ENCODE measurements at regions not wholly inside any gene's neighbourhood (a gene's known extent, or its start where the extent isn't known, plus 50 kb on each side); places are given as distances from the start of the nearest gene placed in this dataset.
"Not testable (repeated sequence)": the region's sequence is repeated elsewhere in the genome, so short reads cannot be mapped to it uniquely, and the experiment has no call there.

DNA sequence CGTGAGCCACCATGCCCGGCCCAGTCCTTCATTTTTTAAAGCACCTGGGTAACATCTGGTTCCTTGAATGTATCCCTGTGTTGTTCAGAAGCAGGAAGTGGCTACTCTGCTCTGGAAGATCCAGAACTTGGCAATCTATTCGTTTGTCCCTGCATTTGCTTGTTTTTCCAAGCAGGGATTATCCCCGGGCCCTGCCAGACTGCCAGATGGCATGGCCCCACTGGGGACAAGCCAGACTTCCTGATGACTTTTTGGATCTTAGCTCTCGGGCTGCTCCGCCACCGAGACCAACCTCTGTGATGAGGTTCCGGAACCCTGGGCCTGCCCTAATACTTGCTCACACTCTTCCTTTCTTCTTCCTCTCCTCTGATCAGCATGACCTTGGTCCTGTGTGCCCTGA is 496.7 kb downstream of the TYW1 start:
- no peak for DNase-seq (ENCODE audit: low read depth, low spot score)
- CTCF ChIA-PET, result no interaction called here
- POLR2A ChIA-PET, result no interaction called here
- no peak for TF ChIP-seq CTCF (IDR thresholded peaks at IDR 0.05; ENCODE audit: insufficient read depth, low read length, missing control alignments)
- H3K4me3 ChIP-seq (ENCODE audit: low read depth, low read length), result no peak overlapping the region

DNA sequence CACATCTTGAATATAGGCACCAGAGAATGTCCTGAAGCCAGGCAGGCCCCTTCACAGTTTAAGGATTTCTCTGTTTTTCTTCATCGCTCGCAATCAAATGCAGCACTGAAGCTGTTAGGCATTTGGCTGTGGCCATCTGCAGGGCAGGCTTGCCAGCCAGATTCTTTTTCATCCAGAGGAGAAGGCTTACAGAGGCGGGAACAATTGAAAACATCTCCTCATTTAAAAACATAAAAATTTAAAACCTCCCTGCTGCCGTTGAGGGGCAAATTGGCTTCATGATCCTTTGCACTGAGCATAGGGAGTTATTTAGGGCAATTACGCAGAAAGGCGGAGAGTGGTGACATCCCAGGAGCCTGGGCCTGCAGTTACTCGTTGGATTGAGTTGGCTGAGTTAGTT is 500.0 kb downstream of the TYW1 start:
- DNase-seq (ENCODE audit: low read depth, low spot score), result no peak
- ChIA-PET CTCF (no interaction called here), POLR2A (no interaction called here)
- TF ChIP-seq CTCF (IDR thresholded peaks at IDR 0.05; ENCODE audit: insufficient read depth, low read length, missing control alignments), result no peak
- H3K4me3 ChIP-seq (ENCODE audit: low read depth, low read length), result no peak overlapping the region

DNA sequence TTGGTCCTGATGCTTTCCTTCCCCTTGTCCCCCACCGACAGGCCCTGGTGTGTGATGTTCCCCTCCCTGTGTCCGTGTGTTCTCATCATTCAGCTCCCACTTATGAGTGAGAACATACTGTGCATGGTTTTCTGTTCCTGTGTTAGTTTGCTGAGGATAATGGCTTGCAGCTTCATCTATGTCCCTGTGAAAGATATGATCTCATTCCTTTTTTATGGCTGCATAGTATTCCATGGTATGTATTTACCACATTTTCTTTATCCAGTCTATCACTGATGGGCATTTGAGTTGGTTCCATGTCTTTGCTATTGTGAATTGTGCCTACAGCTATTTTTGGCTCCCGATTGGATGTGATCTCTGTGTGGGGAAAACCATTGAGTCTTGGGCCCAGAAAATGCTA is 501.3 kb downstream of the TYW1 start:
- H3K4me3 ChIP-seq (ENCODE audit: low read depth, low read length); CTCF ChIA-PET; DNase-seq (ENCODE audit: low read depth, low spot score); POLR2A ChIA-PET: not testable (repeated sequence)

DNA sequence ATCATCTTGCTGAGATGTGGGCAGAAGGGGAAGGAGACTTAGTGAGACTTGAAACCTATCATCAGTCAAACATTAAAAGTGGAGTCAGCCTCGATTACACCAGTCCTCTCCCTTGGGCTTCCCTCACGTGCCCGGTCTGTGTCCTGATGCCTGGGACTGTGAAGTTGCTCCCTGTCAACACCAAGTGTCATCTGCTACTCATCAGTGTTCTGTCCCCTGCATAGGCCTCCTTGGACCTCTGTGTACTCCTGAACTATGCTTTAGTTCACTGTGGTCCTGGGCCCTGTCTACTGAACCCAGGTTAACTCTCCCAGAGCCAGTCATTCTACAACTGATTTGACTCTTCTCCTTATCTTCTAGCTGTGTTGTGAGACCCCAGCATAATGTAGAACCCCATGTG is 506.3 kb downstream of the TYW1 start:
- ChIA-PET POLR2A (no interaction called here), CTCF (no interaction called here)
- no peak overlapping the region for H3K4me3 ChIP-seq (ENCODE audit: low read depth, low read length)
- DNase-seq (ENCODE audit: low read depth, low spot score), result no peak
- no peak for TF ChIP-seq CTCF (IDR thresholded peaks at IDR 0.05; ENCODE audit: insufficient read depth, low read length, missing control alignments)

GRCh38 chr7:67505449-67505848 is 508.8 kb downstream of the TYW1 start:
- CTCF ChIA-PET, result no interaction called here
- TF ChIP-seq CTCF (IDR thresholded peaks at IDR 0.05; ENCODE audit: insufficient read depth, low read length, missing control alignments), result no peak
- no peak overlapping the region for H3K4me3 ChIP-seq (ENCODE audit: low read depth, low read length)
- no peak for DNase-seq (ENCODE audit: low read depth, low spot score)
- POLR2A ChIA-PET, result no interaction called here

DNA sequence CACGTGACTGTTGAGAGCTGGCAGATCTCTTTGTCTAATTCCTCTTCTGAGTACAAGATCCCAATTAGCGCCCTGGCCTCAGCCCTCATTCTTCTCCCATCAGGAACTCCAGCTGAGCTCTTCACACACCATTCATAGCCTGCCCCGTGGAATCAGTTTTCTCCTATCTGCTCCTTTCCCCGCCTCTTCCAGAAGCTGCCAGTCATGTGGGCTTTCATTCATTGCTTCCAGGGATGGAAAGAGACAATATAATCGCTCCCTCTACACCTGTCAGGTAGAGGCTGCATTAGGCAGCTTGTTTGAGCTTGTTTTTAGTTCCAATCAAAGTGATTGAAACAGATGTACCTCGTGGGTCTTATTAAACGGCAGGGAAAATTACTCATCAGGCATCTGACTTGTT is 515.8 kb downstream of the TYW1 start:
- ChIA-PET POLR2A (no interaction called here), CTCF (no interaction called here)
- no peak overlapping the region for H3K4me3 ChIP-seq (ENCODE audit: low read depth, low read length)
- TF ChIP-seq CTCF (IDR thresholded peaks at IDR 0.05; ENCODE audit: insufficient read depth, low read length, missing control alignments), result no peak
- no peak for DNase-seq (ENCODE audit: low read depth, low spot score)

GRCh38 chr7:67518580-67518979 is 521.9 kb downstream of the TYW1 start:
- DNase-seq (ENCODE audit: low read depth, low spot score), result no peak
- ChIA-PET POLR2A (no interaction called here), CTCF (no interaction called here)
- TF ChIP-seq CTCF (IDR thresholded peaks at IDR 0.05; ENCODE audit: insufficient read depth, low read length, missing control alignments), result no peak
- H3K4me3 ChIP-seq (ENCODE audit: low read depth, low read length), result no peak overlapping the region
